NB4 (cell line): ENCODE measurements at regions not wholly inside any gene's neighbourhood (a gene's known extent, or its start where the extent isn't known, plus 50 kb on each side); places are given as distances from the start of the nearest gene placed in this dataset.

Experiments used
- CTCF ChIP-seq: IDR thresholded peaks from one replicate; pipeline ENCODE4 v1.5.1; 2012; ENCODE audit warnings: low read depth, low read length
- MAX ChIP-seq: IDR thresholded peaks from 2 replicates; pipeline ENCODE4 v1.6.1; 2011; ENCODE audit warnings: low read depth, low read length
- MYC ChIP-seq: IDR thresholded peaks from 2 replicates; pipeline ENCODE4 v1.6.1; 2011; ENCODE audit warnings: low read depth, low read length
- POLR2A ChIP-seq: IDR thresholded peaks from 2 replicates; pipeline ENCODE4 v1.6.1; 2011; ENCODE audit warnings: mild to moderate bottlenecking; ENCODE audit not compliant: insufficient read length; ENCODE audit errors: extremely low read depth

DNA sequence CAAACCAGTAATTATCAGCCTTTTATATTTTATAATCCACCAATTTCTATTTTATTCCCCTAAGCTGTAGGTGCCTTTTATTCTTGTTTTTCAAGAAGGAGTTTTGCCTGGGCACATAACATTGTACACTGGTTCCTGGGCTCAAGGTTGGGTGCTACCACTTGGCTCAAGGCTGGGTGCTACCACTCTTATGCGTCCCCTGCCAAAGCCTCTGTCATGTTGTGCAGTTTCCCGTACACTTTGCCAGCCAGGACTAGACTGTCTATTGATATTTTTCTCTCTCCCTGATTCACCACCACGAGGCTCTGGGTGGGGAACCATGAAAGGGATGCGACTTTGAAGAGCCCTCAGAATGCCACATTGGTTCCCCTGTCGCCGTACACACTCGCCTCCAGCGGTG lies 52.5 kb upstream of the VASH1 start:
- TF ChIP-seq CTCF = no peak
- TF ChIP-seq POLR2A = no peak
- TF ChIP-seq MAX = no peak
- TF ChIP-seq MYC = no peak
